ENCODE measurements at regions not wholly inside any gene's neighbourhood (a gene's known extent, or its start where the extent isn't known, plus 50 kb on each side); places are given as distances from the start of the nearest gene placed in this dataset.

GRCh38 chr14:62101189-62101588 is 339.0 kb downstream of the SNAPC1 start:
- no peak for DNase-seq

DNA sequence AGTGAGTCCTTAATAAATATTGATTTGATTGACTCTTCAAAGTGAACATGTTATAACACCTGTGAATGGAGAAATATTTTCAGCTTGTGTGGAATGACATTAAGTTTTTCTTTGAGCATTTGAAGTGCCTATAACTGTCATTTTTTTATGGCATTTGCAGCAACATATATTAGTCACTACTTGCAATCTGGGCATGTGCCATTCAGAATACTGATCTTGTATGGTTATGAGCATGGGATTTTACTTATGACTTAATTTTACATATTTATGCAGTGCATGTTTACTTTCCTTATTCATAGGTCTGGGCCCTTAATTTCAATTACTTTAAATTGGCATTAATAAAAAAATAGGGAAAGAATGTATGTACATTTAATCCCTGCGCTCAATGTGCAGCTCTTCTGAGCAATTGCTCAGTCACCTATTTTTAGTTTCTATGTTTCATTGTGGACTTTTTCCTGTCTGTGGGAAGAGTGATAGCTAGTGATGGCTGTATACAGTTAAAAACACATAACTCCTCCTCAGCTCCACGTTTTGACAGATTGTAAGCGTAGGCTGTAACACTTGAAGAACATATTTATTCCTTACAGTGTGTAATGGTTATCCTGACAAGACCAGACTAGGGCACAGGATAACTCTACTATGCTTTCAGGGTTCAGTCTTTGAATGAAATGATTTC is 339.6 kb downstream of the SNAPC1 start:
- DNase-seq: no peak

GRCh38 chr14:62102349-62102725 is 340.1 kb downstream of the SNAPC1 start:
- no peak for DNase-seq

- no peak for DNase-seq
Observed at GRCh38 chr14:62103464-62103863, 341.2 kb downstream of the SNAPC1 start.

DNA sequence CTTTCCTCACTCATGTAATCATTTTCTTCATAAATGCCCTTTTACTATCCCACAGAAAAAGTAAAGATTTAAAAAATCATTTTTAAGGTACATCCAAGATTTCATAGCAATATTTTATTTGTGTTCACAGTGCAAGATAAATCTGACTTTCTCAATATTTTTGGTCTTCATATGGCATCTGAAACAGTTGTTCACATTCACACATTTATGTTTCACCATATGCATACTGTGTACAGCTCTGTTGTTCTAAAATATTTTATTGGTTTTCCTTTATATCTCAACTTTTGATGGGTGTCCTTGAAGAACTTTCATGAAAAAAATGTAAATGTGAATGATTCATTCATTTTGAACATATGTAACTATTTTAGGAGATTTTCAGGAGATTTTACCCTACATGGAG is 348.7 kb downstream of the SNAPC1 start:
- DNase-seq: no peak

DNA sequence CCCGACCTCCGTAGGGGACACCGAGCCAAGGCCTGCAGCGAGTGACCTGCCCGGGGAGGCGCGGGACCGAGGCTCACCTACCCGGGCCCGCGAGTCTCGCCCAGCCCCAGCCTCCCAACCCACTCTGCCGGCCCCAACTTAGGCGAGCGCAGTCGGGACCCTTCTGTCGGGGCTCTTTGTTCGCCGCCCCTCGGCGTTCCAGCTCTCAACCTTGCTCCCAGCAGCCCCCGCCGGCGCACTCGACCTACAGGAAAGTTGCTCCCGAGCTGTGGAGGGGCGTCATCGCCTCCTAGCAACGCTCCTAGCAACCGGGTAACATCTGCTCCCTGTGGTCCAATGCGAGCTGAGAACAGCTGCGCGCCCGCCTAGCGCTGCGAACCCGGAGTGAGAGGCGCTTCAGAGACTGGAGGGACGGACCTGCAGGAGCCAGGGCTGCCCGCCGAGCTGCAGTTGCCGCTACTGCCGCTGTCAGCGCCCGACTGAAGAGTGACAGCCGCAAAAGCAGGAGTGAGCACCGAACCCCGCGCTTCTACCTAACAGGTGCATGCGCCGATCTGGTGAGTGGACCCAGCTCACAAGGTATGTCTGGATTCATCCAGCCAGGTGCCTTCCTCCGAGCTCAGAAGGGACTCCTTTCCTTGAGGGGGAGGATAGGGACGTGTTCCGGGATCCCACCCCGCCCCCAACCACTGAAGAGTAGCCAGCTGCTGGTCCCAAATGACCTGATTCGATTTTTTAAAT is 355.0 kb downstream of the SNAPC1 start:
- peak in 3 of 5 donors; percentile 26 to 40 (median 28) for DNase-seq

DNA sequence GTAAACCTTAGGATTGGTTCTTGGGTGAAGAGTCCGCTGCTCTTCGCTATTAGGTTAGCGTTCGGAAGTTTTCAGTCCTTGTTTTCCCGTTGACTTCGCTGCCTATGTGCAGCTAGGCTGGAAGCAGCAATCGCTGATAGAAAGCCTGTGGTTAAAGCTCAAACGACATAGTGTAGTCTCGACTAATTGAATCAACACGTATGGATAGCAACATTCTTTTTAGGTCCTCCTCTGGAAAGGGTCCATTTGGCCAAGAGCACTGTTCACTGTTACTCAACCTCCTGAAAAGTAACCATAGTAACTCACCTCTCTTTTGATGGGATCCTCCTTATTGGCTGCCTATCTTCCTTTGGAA is 355.5 kb downstream of the SNAPC1 start:
- no peak for DNase-seq

DNA sequence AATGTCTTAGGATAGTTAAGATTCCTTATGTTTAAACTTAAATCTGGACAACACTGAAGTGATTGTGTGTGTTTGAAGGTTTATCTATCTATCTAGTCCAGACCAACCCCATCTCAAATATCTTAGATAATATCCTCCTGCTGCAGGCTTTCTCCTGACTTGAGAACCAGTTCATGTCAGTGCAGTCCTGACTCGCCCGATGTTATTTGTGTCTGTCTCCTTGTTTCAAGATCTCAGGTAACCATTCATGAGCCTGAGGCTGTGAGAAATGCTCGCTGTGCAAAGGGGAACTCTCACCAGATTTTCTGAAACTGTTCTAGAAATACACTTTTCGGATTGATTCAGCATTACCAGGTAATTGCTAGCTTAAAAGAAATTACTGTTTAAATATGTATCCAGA is 356.2 kb downstream of the SNAPC1 start:
- DNase-seq: no peak

DNA sequence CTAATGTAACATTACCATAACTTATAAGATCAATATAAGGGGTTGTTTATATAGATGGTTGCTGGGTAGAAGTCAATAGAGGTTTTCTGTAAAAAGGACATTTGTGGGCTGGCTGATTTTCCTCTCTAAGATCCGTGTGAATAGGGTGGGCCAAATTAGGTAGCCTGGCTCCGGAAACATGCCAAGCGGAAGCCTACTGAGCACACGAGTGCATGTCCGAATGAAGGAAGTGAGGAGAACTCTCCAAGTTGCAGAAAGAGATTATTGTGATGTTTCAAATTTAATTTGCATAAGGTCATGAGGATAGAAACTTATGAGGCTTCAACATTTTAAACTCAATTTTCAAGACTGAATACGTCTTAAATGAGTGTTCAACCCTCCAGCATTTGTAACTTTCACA is 356.7 kb downstream of the SNAPC1 start:
- DNase-seq: no peak

DNA sequence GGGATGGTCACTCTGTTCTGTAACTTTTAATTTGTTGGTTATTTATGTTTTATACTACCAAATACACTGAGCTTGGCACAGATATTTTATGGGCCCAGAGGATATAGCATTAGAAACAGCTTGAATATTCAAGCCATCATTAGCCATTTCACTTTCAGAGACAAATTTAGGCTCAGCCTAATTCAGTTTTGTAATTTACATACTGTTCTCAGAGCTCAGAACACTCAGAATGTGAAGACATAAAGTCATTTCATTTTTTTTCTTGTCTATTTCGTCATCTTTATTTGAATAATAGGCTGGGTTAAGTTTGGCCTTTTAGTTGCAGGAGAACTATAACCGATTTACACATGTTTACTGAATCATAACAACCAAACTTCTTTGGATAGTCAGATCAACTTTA is 361.7 kb downstream of the SNAPC1 start:
- no peak for DNase-seq

DNA sequence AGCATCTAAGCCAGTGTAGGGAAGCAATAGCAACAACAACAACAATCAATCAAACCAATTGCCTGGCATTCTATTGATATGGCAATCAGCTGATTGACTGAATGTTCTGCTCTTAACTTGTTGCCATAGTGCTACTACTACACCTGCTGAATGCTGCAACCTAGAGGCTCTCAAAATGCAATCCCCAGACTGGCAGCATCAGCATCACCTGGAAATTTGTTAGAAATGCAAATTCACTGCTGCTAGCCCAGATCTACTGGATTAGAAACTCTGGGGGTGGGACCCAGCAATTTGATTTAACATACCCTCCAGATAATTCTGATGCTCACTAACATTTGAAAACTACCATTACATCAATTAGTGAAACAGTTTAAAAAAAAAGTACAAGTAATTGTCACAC is 363.6 kb downstream of the SNAPC1 start:
- no peak for DNase-seq

DNA sequence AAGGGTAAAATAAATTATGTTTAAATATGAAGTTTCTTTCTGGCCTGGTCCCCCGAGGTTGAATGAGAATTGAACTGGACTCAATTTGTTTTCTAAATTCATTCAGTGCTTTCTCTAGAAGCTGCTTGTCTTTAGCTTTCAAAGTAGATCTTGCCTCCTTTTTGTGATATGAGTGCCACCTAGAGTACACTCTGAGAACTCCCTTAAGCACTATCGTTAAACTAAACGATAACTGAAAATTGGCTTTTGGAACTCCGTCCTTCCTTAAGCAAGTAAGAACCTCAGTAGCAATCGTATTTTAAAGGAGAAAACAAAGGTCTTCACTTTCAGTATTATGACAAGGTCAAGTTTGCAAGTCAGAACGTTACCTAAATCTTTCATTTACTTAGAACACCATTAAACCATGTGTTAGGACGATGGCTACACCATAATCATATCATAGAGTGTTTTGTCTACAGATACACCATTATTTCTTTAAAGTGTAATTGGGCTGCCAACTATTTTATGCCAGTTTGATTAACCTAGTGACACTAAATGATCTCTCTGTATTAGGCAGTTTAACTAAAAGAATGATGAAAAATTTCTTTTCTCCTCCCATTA is 364.8 kb downstream of the SNAPC1 start:
- peak in 1 of 5 donors; percentile 37 for DNase-seq

- no peak for DNase-seq
Observed at GRCh38 chr14:62130441-62130840, 368.2 kb downstream of the SNAPC1 start.

- DNase-seq: no peak
Observed at GRCh38 chr14:62133776-62134550, 371.7 kb downstream of the SNAPC1 start.

- no peak for DNase-seq
Observed at GRCh38 chr14:62138593-62138992, 376.4 kb downstream of the SNAPC1 start.

- DNase-seq: no peak
Observed at GRCh38 chr14:62141139-62141538, 378.9 kb downstream of the SNAPC1 start.

GRCh38 chr14:62143245-62143644 is 381.0 kb downstream of the SNAPC1 start:
- DNase-seq: no peak

DNA sequence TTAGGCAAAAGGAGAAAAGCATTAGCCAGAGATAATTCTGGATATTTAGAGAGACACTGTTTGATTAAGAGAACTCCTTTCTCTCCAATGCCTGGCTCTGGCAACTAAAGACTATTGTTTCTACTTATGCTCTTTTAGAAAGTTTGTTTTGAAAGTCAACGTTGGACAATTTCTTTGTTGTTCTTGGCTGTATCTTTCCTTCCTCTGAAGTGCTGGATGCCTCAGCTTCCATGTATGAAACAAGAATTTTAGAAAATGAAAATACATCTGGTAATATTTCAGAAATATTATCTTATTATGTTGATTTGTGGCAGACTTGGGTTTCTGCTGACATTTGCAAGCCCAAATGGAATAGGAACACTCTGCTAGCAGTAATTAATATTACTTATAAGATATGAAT is 382.6 kb downstream of the SNAPC1 start:
- no peak for DNase-seq

- DNase-seq: no peak
Observed at GRCh38 chr14:62146030-62146429, 383.8 kb downstream of the SNAPC1 start.

DNA sequence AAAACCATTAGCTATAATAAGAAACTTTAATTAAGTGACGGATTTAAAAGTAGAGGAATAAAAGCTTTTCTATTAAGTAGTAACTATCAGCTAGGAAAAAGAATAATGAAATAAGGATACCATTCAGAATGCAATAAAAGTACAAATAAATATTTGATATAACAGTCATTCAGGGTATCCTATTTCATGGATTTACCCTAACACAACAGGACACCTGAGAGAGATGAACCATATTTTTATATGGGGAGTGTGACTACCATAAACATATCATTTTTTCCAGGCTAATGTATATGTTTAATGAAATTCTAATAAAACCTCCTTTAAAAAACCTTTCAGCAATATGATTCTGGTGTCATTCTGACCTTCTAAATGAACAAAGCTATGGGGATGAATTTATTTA is 393.8 kb downstream of the SNAPC1 start:
- no peak for DNase-seq

DNA sequence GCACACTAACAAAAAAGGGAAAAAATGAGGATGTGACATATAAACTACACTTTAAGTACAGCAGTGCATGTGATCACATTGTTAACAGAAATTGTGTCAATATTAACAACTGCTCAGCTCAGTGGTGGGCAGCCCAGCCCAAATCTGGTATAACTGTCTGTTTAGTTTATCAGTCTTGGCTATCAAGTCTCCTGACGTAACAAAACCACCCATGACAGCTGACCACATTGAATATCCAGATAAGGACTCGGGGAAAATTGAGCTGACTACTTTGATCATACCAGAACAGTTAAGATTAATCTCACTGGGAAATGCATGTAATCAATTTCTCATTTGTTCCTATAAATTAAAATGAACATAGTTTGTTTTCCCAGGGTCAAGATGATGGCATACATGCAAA is 396.6 kb downstream of the SNAPC1 start:
- no peak for DNase-seq

DNA sequence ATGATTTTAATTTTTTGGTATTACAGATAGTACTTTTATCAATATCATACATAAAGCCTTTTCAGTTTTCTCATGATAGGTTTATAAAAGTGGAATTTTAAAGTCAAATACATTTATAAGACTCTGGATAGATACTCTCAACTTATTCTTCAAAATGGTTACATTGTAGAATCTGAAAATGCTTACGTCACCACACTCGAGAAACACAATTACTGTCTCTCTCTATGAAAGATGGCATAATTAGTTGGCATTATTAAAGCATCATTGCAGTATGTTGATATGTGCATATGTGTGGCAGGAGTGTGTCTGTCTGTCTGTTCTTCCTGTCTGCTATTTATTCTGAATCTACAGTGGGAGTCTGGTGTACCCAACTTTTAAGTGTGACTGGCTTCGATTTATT is 397.1 kb downstream of the SNAPC1 start:
- no peak for DNase-seq

DNA sequence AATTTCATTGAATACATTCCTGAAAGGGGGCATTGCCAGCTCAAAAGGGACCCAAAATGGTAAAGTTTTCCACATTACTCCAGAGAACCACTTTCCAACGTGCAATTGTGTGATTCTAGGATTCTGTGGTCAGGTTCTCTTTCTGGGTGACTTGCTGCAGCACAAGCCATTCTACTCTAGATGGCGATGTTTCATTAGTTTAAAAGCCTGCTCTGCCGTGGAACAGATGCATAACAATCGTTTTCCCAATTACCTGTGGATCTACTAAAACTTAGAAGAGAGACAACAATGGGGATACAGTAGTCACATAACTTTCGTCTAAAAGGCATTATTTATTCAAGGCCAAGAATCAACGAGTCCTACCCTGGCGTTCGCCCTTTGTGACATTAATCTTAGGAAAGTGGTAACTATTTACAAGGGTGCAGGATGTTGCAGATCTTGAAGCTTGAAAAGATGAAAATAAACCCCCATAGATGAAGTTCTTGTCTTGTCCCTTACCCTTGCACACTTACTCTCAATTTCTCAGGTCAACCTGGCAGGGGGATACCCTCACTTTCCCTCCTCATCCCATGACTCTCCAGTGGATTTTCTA is 400.9 kb downstream of the SNAPC1 start:
- DNase-seq: peak in 1 of 5 donors; percentile 6

Data from T-helper 1 cell (primary cell).